ENCODE measurements at regions not wholly inside any gene's neighbourhood (a gene's known extent, or its start where the extent isn't known, plus 50 kb on each side); places are given as distances from the start of the nearest gene placed in this dataset.
A peak's percentile ranks its signal among the peaks of the same experiment; 100 is the strongest.

GRCh38 chr2:118720866-118721265 lies 126.6 kb downstream of the EN1 start:
- ATAC-seq (no peak), DNase-seq (ENCODE audit: low spot score in 2 of 2) (no peak)
- H3K27ac Mint-ChIP-seq, result no peak overlapping the region
- no peaks in the 10 kb centered on the region for H3K36me3 Mint-ChIP-seq
- H3K9me3 Mint-ChIP-seq, result no peaks in the 10 kb centered on the region

DNA sequence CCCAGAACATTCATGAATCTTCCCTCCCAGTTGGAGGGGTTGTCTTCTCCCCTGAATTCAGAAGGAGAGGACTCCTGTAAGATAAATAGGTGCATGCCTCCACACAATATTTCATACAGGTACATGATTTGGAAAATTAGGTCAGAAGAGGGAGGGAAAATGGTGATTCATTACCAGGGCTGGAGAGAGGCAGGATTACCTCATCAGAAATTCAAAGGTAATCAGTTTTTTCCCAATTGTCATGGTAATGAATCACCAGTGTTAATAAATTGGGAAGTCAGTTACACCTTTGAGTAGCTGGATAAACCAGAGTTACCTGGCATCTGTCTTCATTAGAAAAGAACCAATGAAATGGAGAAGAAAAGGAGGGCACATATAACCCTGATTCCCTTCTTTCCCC lies 128.5 kb downstream of the EN1 start:
- DNase-seq (ENCODE audit: low spot score in 2 of 2) (no peak), ATAC-seq (no peak)
- Mint-ChIP-seq H3K36me3 (no peaks in the 10 kb centered on the region), H3K9me3 (no peaks in the 10 kb centered on the region), H3K27ac (no peak overlapping the region)

DNA sequence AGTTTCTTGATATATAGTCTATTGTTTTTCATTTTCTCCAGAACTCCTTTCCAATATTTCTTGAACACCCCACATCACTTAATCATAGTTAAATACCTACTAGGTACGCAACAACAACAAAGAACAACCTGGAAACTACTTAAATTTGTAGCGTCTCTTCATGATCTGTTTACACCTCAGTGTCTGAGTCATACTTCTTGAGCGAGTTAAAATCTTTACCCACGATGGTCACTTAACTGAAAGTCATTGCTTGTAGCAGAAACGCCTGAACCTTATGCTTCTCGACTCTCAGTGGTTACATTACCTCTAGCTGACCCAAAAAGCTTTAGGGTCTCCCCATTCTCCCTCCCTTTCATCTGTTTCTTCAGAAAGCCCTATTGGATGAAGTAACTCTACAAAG lies 131.3 kb downstream of the EN1 start:
- Mint-ChIP-seq H3K9me3 (peaks cover 0 to 4% of the 10 kb centered on the region in 2 donors), H3K36me3 (no peaks in the 10 kb centered on the region), H3K27ac (no peak overlapping the region)
- DNase-seq (ENCODE audit: low spot score in 2 of 2), result no peak
- ATAC-seq, result no peak

GRCh38 chr2:118714118-118714517 lies 133.3 kb downstream of the EN1 start:
- ATAC-seq (no peak), DNase-seq (ENCODE audit: low spot score in 2 of 2) (no peak)
- H3K27ac Mint-ChIP-seq, result no peak overlapping the region
- H3K9me3 Mint-ChIP-seq, result peaks cover 0 to 4% of the 10 kb centered on the region in 2 donors
- no peaks in the 10 kb centered on the region for H3K36me3 Mint-ChIP-seq

DNA sequence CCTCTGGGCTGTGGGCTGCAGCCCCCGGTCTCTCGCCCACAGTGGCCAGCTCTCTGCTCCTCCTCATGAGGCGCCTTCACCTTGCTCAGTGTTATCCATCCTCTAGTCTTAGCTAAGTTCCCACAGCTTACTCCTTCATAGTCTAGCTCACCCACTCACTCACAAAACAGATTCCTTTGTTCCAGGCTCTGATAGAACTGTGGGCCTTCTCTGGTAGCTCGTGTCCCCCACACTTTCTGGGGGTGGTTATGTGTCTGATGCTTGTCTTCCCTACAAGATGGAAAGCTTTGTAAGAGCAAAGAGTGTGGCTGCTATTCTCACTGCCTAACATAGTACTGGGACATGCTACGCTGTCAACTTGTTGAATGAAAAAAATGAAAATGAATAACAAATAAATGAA lies 135.8 kb downstream of the EN1 start:
- no peak overlapping the region for H3K27ac Mint-ChIP-seq
- H3K36me3 Mint-ChIP-seq, result no peaks in the 10 kb centered on the region
- DNase-seq (ENCODE audit: low spot score in 2 of 2) (no peak), ATAC-seq (no peak)
- peaks cover 0 to 4% of the 10 kb centered on the region in 2 donors for H3K9me3 Mint-ChIP-seq

- DNase-seq (ENCODE audit: low spot score in 2 of 2), result no peak
- Mint-ChIP-seq H3K9me3 (peaks cover 0 to 4% of the 10 kb centered on the region in 2 donors), H3K36me3 (no peaks in the 10 kb centered on the region), H3K27ac (no peak overlapping the region)
- ATAC-seq, result no peak
These were observed 137.0 kb downstream of the EN1 start for GRCh38 chr2:118710481-118710880.

- peaks cover 0 to 4% of the 10 kb centered on the region in 2 donors for H3K9me3 Mint-ChIP-seq
- no peaks in the 10 kb centered on the region for H3K36me3 Mint-ChIP-seq
- no peak for ATAC-seq
- no peak overlapping the region for H3K27ac Mint-ChIP-seq
- no peak for DNase-seq (ENCODE audit: low spot score in 2 of 2)
These were observed 137.7 kb downstream of the EN1 start for GRCh38 chr2:118709786-118710185.

- no peaks in the 10 kb centered on the region for H3K36me3 Mint-ChIP-seq
- H3K27ac Mint-ChIP-seq, result no peak overlapping the region
- ATAC-seq (no peak), DNase-seq (ENCODE audit: low spot score in 2 of 2) (no peak)
- peaks cover 0 to 4% of the 10 kb centered on the region in 2 donors for H3K9me3 Mint-ChIP-seq
These were observed 140.6 kb downstream of the EN1 start for GRCh38 chr2:118706844-118707243.

DNA sequence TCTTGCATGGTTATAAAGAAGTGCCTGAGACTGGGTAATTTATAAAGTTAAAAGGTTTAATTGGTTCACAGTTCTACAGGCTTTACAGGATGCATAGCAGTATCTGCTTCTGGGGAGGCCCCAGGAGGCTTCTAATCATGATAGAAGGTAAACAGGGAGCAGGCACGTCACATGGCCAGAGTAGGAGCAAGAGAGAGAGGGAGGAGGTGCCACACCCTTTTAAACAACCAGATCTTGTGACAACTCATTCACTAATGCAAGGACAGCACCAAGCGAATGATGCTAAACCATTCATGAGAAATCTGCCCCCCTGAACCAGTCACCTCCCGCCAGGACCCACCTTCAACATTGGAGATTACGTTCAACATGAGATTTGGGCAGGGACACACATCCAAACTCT lies 141.1 kb downstream of the EN1 start:
- H3K36me3 Mint-ChIP-seq, result no peaks in the 10 kb centered on the region
- peaks cover 0 to 2% of the 10 kb centered on the region in 2 donors for H3K9me3 Mint-ChIP-seq
- H3K27ac Mint-ChIP-seq, result no peak overlapping the region
- DNase-seq (ENCODE audit: low spot score in 2 of 2), result no peak
- no peak for ATAC-seq

- H3K27ac Mint-ChIP-seq, result no peak overlapping the region
- H3K9me3 Mint-ChIP-seq, result no peaks in the 10 kb centered on the region
- peak in 1 of 2 donors; percentile 68 for ATAC-seq
- no peak for DNase-seq (ENCODE audit: low spot score in 2 of 2)
- no peaks in the 10 kb centered on the region for H3K36me3 Mint-ChIP-seq
These were observed 142.4 kb downstream of the EN1 start for GRCh38 chr2:118705032-118705431.

- Mint-ChIP-seq H3K9me3 (peaks cover 8% of the 10 kb centered on the region in 2 donors), H3K36me3 (no peaks in the 10 kb centered on the region), H3K27ac (no peak overlapping the region)
- DNase-seq (ENCODE audit: low spot score in 2 of 2), result no peak
- no peak for ATAC-seq
These were observed 147.8 kb downstream of the EN1 start for GRCh38 chr2:118699447-118700175.

- Mint-ChIP-seq H3K9me3 (peaks cover 8% of the 10 kb centered on the region in 2 donors), H3K36me3 (no peaks in the 10 kb centered on the region), H3K27ac (no peak overlapping the region)
- peak in 1 of 2 donors; percentile 35 for ATAC-seq
- DNase-seq (ENCODE audit: low spot score in 2 of 2), result no peak
These were observed 148.9 kb downstream of the EN1 start for GRCh38 chr2:118698564-118698963.

GRCh38 chr2:118697781-118698180 lies 149.7 kb downstream of the EN1 start:
- peaks cover 8% of the 10 kb centered on the region in 2 donors for H3K9me3 Mint-ChIP-seq
- no peak for DNase-seq (ENCODE audit: low spot score in 2 of 2)

DNA sequence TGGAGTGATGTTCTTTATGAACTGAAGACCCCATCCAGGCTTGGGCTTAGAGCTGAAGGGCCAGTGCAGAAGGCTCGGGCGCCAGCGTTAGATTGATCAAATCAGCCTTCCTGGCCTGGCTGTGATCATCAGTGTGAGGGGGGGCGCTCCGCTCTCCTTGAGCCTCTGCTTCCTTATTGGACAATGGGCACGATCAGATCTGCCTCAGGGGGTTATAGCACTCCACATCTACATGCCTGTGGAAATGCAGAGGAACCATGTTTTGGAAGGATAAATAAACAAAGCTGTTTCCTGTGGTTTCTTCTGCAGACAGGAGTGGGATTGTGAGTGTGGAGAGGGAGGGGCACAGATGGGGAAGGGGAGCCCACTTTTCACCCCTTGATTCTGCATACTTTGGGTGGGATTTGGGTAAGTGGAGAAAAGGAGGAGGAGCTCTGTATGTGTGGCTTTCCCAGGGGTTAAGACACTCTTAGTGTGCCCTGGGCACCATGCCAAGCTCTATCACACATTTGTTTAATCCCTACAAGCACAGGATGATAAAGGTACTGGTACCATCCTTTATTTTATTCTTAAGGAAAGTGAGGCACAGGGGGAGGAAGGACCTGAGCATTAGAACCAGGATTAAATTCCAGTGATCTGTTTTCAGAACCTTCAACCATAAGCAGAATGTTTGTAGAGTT lies 150.5 kb downstream of the EN1 start:
- H3K9me3 Mint-ChIP-seq, result peaks cover 8% of the 10 kb centered on the region in 2 donors
- H3K36me3 Mint-ChIP-seq, result no peaks in the 10 kb centered on the region
- no peak for DNase-seq (ENCODE audit: low spot score in 2 of 2)
- H3K27ac Mint-ChIP-seq, result no peak overlapping the region
- no peak for ATAC-seq

More at GRCh38 chr2:118697781-118698180, 149.7 kb downstream of the EN1 start:
- ATAC-seq, result no peak
- no peaks in the 10 kb centered on the region for H3K36me3 Mint-ChIP-seq
- H3K27ac Mint-ChIP-seq, result no peak overlapping the region

DNA sequence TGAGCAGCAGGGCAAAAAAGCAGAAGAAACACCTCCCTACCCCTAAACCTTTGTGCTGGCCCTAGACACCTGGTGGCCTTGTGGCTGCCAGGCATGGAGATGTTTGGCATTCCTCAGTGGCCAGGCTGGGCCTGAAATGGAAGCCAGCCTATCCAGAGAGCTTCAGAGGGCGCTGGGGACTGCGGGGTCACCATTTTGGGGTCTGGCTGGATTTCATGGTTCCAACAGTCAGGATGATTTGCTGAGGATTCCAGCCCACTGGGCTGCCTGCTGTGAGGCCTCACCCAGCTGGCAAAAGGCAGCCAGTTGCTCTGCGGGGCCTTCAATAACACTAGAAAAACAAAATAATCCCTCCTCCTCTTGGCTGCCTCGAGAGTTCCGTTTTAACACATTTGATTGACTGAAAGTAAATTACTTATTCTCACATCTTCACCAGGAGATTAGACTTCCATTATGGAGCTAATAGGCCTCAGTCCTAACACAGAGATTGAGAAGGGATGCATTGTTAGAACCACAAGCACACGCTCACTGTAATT lies 154.1 kb downstream of the EN1 start:
- ATAC-seq (no peak), DNase-seq (ENCODE audit: low spot score in 2 of 2) (no peak)
- Mint-ChIP-seq H3K27ac (no peak overlapping the region), H3K9me3 (peaks cover 12 to 20% of the 10 kb centered on the region in 2 donors), H3K36me3 (peaks cover 0 to 6% of the 10 kb centered on the region in 2 donors)

GRCh38 chr2:118689874-118690273 lies 157.6 kb downstream of the EN1 start:
- H3K36me3 Mint-ChIP-seq, result peaks cover 0 to 6% of the 10 kb centered on the region in 2 donors
- H3K9me3 Mint-ChIP-seq, result peaks cover 7 to 13% of the 10 kb centered on the region in 2 donors
- no peak for DNase-seq (ENCODE audit: low spot score in 2 of 2)
- no peak for ATAC-seq
- H3K27ac Mint-ChIP-seq, result no peak overlapping the region

DNA sequence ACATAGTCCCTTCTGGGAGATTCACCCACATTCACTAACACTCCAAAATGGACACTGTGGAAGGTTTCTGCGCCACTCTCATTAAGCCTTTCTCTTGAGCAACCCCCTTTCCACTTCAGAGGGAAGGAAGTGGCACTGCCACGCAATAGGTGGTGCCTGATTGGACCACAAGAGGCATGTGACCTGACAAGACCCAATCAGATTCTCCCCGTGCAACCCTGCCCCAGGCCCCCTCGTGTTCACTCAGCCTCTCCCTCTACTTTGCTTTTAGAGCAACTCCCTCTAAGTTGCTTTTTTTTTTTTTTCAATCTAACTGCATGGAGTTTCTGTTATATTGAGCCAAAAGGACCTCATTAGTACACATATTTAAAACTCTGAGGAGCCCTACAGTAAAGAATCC lies 158.0 kb downstream of the EN1 start:
- no peak for ATAC-seq
- peaks cover 4 to 12% of the 10 kb centered on the region in 2 donors for H3K9me3 Mint-ChIP-seq
- DNase-seq (ENCODE audit: low spot score in 2 of 2), result no peak
- H3K36me3 Mint-ChIP-seq, result peaks cover 0 to 6% of the 10 kb centered on the region in 2 donors
- H3K27ac Mint-ChIP-seq, result peak overlapping the region in 1 of 2 donors; percentile 36

All from activated naive CD4-positive, alpha-beta T cell treated with anti-CD3 and anti-CD28 coated beads, Interleukin-2, amount 50 U/mL, for 72 hours (primary cell).